ENCODE measurements at regions not wholly inside any gene's neighbourhood (a gene's known extent, or its start where the extent isn't known, plus 50 kb on each side); places are given as distances from the start of the nearest gene placed in this dataset.
A peak's percentile ranks its signal among the peaks of the same experiment; 100 is the strongest.

- H3K9me2 ChIP-seq (replicated peaks; ENCODE audit: low read length): no peaks in the 10 kb centered on the region
- H3K4me3 ChIP-seq (ENCODE audit: low read length): no peak overlapping the region
- H2AFZ ChIP-seq (ENCODE audit: low read length): no peak overlapping the region
- POLR2A ChIA-PET (ENCODE audit: unreplicated experiment): no interaction called here
- no TSS peak for BruUV-seq (replicated peaks)
- H3K9me3 ChIP-seq (ENCODE audit: low read length): no peaks in the 10 kb centered on the region
- intact Hi-C loops (cut with micrococcal nuclease): no loop called here
- no peak for ATAC-seq
- H3K27me3 ChIP-seq (ENCODE audit: low read length): no peaks in the 10 kb centered on the region
- CTCF ChIA-PET: no interaction called here
- no peak for TF ChIP-seq EZH2 (IDR thresholded peaks at IDR 0.05; ENCODE audit: low read length, unreplicated experiment)
- no peak for TF ChIP-seq EZH2phosphoT487 (IDR thresholded peaks at IDR 0.05; ENCODE audit: borderline replicate concordance, low read length)
- TF ChIP-seq CTCF (conservative IDR thresholded peaks at IDR 0.05; ENCODE audit: low read depth, low read length): no peak
- DNase-seq: no peak
- H3F3A ChIP-seq (ENCODE audit: low read length, unreplicated experiment): no peaks in the 10 kb centered on the region
- no peak overlapping the region for H3K4me2 ChIP-seq (ENCODE audit: low read length)
- peaks cover 13% of the 10 kb centered on the region for H3K4me1 ChIP-seq (ENCODE audit: insufficient read depth, low read length)
- H3K36me3 ChIP-seq (ENCODE audit: low read depth, low read length): no peaks in the 10 kb centered on the region
- H3K9ac ChIP-seq (ENCODE audit: low read length): no peak overlapping the region
- H3K27ac ChIP-seq (ENCODE audit: low read length): no peak overlapping the region
- no peaks in the 10 kb centered on the region for H4K20me1 ChIP-seq (ENCODE audit: low read length)
- no peaks in the 10 kb centered on the region for H3K79me2 ChIP-seq (ENCODE audit: low read length)
Observed at GRCh38 chr12:47394070-47394469, 311.8 kb downstream of the RPAP3 start.

GRCh38 chr12:47393403-47393790, 312.4 kb downstream of the RPAP3 start:
- Histone ChIP-seq H3K4me1 (ENCODE audit: insufficient read depth, low read length) (peaks cover 13% of the 10 kb centered on the region), H3K9ac (ENCODE audit: low read length) (no peak overlapping the region), H3K79me2 (ENCODE audit: low read length) (no peaks in the 10 kb centered on the region), H3K9me2 (replicated peaks; ENCODE audit: low read length) (no peaks in the 10 kb centered on the region), H2AFZ (ENCODE audit: low read length) (no peak overlapping the region), H3K36me3 (ENCODE audit: low read depth, low read length) (no peaks in the 10 kb centered on the region), H3K27me3 (ENCODE audit: low read length) (no peaks in the 10 kb centered on the region), H3K4me2 (ENCODE audit: low read length) (peak overlapping the region; percentile 10), H3F3A (ENCODE audit: low read length, unreplicated experiment) (no peaks in the 10 kb centered on the region), H3K27ac (ENCODE audit: low read length) (no peak overlapping the region), H4K20me1 (ENCODE audit: low read length) (no peaks in the 10 kb centered on the region), H3K4me3 (ENCODE audit: low read length) (no peak overlapping the region), H3K9me3 (ENCODE audit: low read length) (no peaks in the 10 kb centered on the region)
- intact Hi-C loops (cut with micrococcal nuclease): no loop called here
- CTCF ChIA-PET: no interaction called here
- POLR2A ChIA-PET (ENCODE audit: unreplicated experiment): no interaction called here
- ATAC-seq: no peak
- BruUV-seq (replicated peaks): no TSS peak
- no peak for DNase-seq
- TF ChIP-seq EZH2 (IDR thresholded peaks at IDR 0.05; ENCODE audit: low read length, unreplicated experiment) (no peak), CTCF (conservative IDR thresholded peaks at IDR 0.05; ENCODE audit: low read depth, low read length) (no peak), EZH2phosphoT487 (IDR thresholded peaks at IDR 0.05; ENCODE audit: borderline replicate concordance, low read length) (no peak)

- Histone ChIP-seq H2AFZ (ENCODE audit: low read length) (no peak overlapping the region), H3K4me3 (ENCODE audit: low read length) (no peak overlapping the region), H3K79me2 (ENCODE audit: low read length) (no peaks in the 10 kb centered on the region), H3K9me3 (ENCODE audit: low read length) (no peaks in the 10 kb centered on the region), H3K9me2 (replicated peaks; ENCODE audit: low read length) (no peaks in the 10 kb centered on the region), H4K20me1 (ENCODE audit: low read length) (no peaks in the 10 kb centered on the region), H3K9ac (ENCODE audit: low read length) (no peak overlapping the region), H3K27me3 (ENCODE audit: low read length) (no peaks in the 10 kb centered on the region), H3K4me1 (ENCODE audit: insufficient read depth, low read length) (peaks cover 8% of the 10 kb centered on the region), H3K4me2 (ENCODE audit: low read length) (no peak overlapping the region), H3F3A (ENCODE audit: low read length, unreplicated experiment) (no peaks in the 10 kb centered on the region), H3K27ac (ENCODE audit: low read length) (no peak overlapping the region), H3K36me3 (ENCODE audit: low read depth, low read length) (no peaks in the 10 kb centered on the region)
- ChIA-PET POLR2A (ENCODE audit: unreplicated experiment) (no interaction called here), CTCF (no interaction called here)
- DNase-seq: no peak
- intact Hi-C loops (cut with micrococcal nuclease): no loop called here
- no peak for ATAC-seq
- no peak for TF ChIP-seq CTCF (conservative IDR thresholded peaks at IDR 0.05; ENCODE audit: low read depth, low read length)
- TF ChIP-seq EZH2phosphoT487 (IDR thresholded peaks at IDR 0.05; ENCODE audit: borderline replicate concordance, low read length): no peak
- no TSS peak for BruUV-seq (replicated peaks)
Observed at GRCh38 chr12:47391566-47391965, 311.8 kb upstream of the AMIGO2 start.

Data from PC-3 (cell line).